PC-9 (cell line): ENCODE measurements at regions not wholly inside any gene's neighbourhood (a gene's known extent, or its start where the extent isn't known, plus 50 kb on each side); places are given as distances from the start of the nearest gene placed in this dataset.
"Not testable (repeated sequence)": the region's sequence is repeated elsewhere in the genome, so short reads cannot be mapped to it uniquely, and the experiment has no call there.

Experiments used
- BruUV-seq: library from RNA; stranded (reverse); fragments of 400-500 nt; replicated peaks from 2 replicates; lab custom pipeline; 2021; lab: Mats Ljungman, UMichigan
- CTCF ChIA-PET: fragments of 300-600 bp; sonication (Branson Sonifier 250); formaldehyde crosslinking; loops from one replicate; lab custom pipeline; 2022; ENCODE audit warnings: antibody characterized with exemption; lab: Charles Lee
- POLR2A ChIA-PET: fragments of 300-600 bp; sonication (Branson Sonifier 250); formaldehyde crosslinking; loops from one replicate; lab custom pipeline; 2022; ENCODE audit warnings: antibody characterized with exemption; ENCODE audit not compliant: unreplicated experiment; lab: Charles Lee
- DNase-seq, 2 experiments: peaks; one replicate each; pipeline versions ENCODE4 v3.0.0 to v3.0.0-alpha.2; 2015 to 2022; ENCODE audit warnings: mixed read lengths in 1 of 2
- H2AFZ ChIP-seq: fragments of 200-600 bp; sonication (generic); 2 replicates; pipeline ENCODE4 v1.8.1; 2017; ENCODE audit warnings: antibody characterized with exemption
- H3F3A ChIP-seq: fragments of 200-600 bp; sonication (generic); 2 replicates; pipeline ENCODE4 v1.8.1; 2017; ENCODE audit warnings: antibody characterized with exemption, mild to moderate bottlenecking, low read depth; ENCODE audit not compliant: insufficient read depth
- H3K27ac ChIP-seq: fragments of 200-600 bp; sonication (generic); 2 replicates; pipeline ENCODE4 v1.6.1; 2016; ENCODE audit warnings: mixed run types
- H3K27me3 ChIP-seq: fragments of 200-600 bp; sonication (generic); 2 replicates; pipeline ENCODE4 v1.6.1; 2016; ENCODE audit warnings: low read depth, mixed run types; ENCODE audit not compliant: insufficient read depth
- H3K36me3 ChIP-seq: fragments of 200-600 bp; sonication (generic); 2 replicates; pipeline ENCODE4 v1.6.1; 2016; ENCODE audit warnings: low read depth, mixed run types
- H3K4me1 ChIP-seq: fragments of 200-600 bp; sonication (generic); replicated peaks from 2 replicates; pipeline ENCODE4 v1.6.1; 2016; ENCODE audit warnings: mixed run types; ENCODE audit not compliant: insufficient read depth
- H3K4me2 ChIP-seq: fragments of 200-600 bp; sonication (generic); 2 replicates; pipeline ENCODE4 v1.6.1; 2017; ENCODE audit warnings: mixed run types
- H3K4me3 ChIP-seq: fragments of 200-600 bp; sonication (generic); 2 replicates; pipeline ENCODE4 v1.6.1; 2016; ENCODE audit warnings: mixed run types
- H3K79me2 ChIP-seq: fragments of 200-600 bp; sonication (generic); 2 replicates; pipeline ENCODE4 v1.6.1; 2017; ENCODE audit warnings: low read depth, mixed run types
- H3K9me2 ChIP-seq: fragments of 200-600 bp; sonication (generic); 2 replicates; pipeline ENCODE4 v1.8.1; 2017; ENCODE audit warnings: mild to moderate bottlenecking; ENCODE audit not compliant: insufficient read depth
- H3K9me3 ChIP-seq: fragments of 200-600 bp; sonication (generic); 2 replicates; pipeline ENCODE4 v1.8.1; 2016; ENCODE audit warnings: low read depth; ENCODE audit not compliant: insufficient read depth
- H4K20me1 ChIP-seq: fragments of 200-600 bp; sonication (generic); 2 replicates; pipeline ENCODE4 v1.8.1; 2017; ENCODE audit not compliant: insufficient read depth
- intact Hi-C: fragments of 100-400 bp; cut with micrococcal nuclease; formaldehyde crosslinking; loops from one replicate; pipeline ENCODE4 v1.10.0; 2022; ENCODE audit not compliant: unreplicated experiment

DNA sequence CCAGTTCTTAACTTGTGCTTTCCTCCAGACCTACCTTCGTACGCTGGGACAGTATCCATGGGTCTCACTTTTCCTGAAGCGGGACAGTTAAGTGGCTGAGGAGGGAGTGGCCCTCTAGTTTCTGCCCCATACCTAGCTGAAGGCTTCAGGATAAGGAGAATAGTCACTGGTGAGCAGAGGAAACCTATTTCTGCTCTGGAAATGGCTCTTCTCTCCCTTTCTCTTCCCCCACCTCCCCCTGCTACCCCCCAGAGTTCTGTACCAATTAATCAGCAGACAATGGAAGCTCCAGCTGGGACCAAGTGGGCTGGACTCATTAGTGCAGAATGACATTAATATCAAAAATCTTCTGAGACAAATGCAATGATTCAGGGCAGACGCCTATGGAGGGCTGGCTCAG lies 68.5 kb downstream of the PROP1 start:
- H3K36me3 ChIP-seq, BruUV-seq, H3K4me2 ChIP-seq, CTCF ChIA-PET, H3K27me3 ChIP-seq, H2AFZ ChIP-seq, POLR2A ChIA-PET, H3K27ac ChIP-seq, H3K4me1 ChIP-seq, intact Hi-C loops, H3K79me2 ChIP-seq, DNase-seq, H3K4me3 ChIP-seq, H3K9me3 ChIP-seq, H4K20me1 ChIP-seq, H3K9me2 ChIP-seq, H3F3A ChIP-seq: not testable (repeated sequence)

GRCh38 chr5:177924577-177924976 lies 71.5 kb downstream of the PROP1 start:
- intact Hi-C loops, H3K36me3 ChIP-seq, DNase-seq, H3K79me2 ChIP-seq, H3K4me3 ChIP-seq, H3K27ac ChIP-seq, H3K4me2 ChIP-seq, H3K9me2 ChIP-seq, H2AFZ ChIP-seq, H3F3A ChIP-seq, H3K27me3 ChIP-seq, H3K9me3 ChIP-seq, BruUV-seq, H3K4me1 ChIP-seq, H4K20me1 ChIP-seq, POLR2A ChIA-PET, CTCF ChIA-PET: not testable (repeated sequence)

DNA sequence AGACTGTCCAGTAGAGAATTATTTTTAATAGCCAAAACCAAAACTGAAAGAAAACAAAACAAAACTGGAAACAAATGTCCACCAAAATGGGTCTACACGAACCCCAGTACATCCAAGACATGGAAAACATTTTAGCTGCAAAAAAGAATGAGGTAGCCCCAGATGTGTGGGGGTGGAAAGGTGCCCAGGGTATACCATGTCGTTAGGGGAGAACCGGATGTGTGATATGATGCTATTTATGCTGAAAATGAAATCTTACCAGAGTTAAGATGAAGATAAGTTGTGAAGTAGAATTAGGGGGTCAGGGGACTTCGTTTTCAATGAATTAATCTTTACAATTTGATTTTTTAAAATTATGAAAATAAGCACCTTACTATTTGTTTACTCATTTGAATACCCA lies 72.2 kb downstream of the PROP1 start:
- intact Hi-C loops, POLR2A ChIA-PET, BruUV-seq: not testable (repeated sequence)

DNA sequence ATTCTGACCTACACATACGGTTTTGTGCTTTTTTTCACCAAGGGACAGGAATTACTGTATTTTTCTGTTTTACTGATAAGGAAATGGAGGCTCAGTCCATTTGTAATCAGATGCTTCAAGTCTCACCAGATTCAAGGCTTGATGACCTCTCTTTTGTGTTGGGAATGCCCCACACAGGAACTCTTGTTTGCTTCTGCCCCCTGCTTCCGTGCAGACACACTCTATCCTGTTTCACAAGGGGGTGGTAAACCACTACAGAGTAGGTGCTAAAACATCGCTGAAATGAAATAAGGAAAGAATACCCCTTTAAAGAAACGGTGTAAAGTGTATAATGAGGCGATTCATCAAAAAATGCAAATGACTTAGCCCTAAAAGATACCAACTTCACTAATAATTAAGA lies 72.9 kb downstream of the PROP1 start:
- POLR2A ChIA-PET, H3K27ac ChIP-seq, H2AFZ ChIP-seq, DNase-seq, H4K20me1 ChIP-seq, intact Hi-C loops, H3K9me2 ChIP-seq, H3K79me2 ChIP-seq, H3K4me2 ChIP-seq, H3K9me3 ChIP-seq, H3K36me3 ChIP-seq, BruUV-seq, H3F3A ChIP-seq, H3K4me1 ChIP-seq, H3K27me3 ChIP-seq, H3K4me3 ChIP-seq: not testable (repeated sequence)
- CTCF ChIA-PET, result interaction anchor here (0.5 kb wide), 1 partner anchor 326 kb away, joined by 7 read pairs; no protein-coding TSS in a partner anchor

More for the DNA sequence above, 72.2 kb downstream of the PROP1 start:
- H3K4me3 ChIP-seq, H3K27ac ChIP-seq, H3F3A ChIP-seq, H3K9me2 ChIP-seq, CTCF ChIA-PET, H3K79me2 ChIP-seq, H4K20me1 ChIP-seq, H3K4me2 ChIP-seq, DNase-seq, H3K36me3 ChIP-seq, H3K27me3 ChIP-seq, H3K9me3 ChIP-seq, H3K4me1 ChIP-seq, H2AFZ ChIP-seq: not testable (repeated sequence)

GRCh38 chr5:177909261-177909660 lies 86.8 kb downstream of the PROP1 start:
- POLR2A ChIA-PET, H3K9me2 ChIP-seq, intact Hi-C loops, H3K4me2 ChIP-seq, H3K4me3 ChIP-seq, H3K4me1 ChIP-seq, H3K27me3 ChIP-seq, H4K20me1 ChIP-seq, H3K36me3 ChIP-seq, H2AFZ ChIP-seq, DNase-seq, H3K79me2 ChIP-seq, H3K9me3 ChIP-seq, BruUV-seq, CTCF ChIA-PET, H3K27ac ChIP-seq, H3F3A ChIP-seq: not testable (repeated sequence)

DNA sequence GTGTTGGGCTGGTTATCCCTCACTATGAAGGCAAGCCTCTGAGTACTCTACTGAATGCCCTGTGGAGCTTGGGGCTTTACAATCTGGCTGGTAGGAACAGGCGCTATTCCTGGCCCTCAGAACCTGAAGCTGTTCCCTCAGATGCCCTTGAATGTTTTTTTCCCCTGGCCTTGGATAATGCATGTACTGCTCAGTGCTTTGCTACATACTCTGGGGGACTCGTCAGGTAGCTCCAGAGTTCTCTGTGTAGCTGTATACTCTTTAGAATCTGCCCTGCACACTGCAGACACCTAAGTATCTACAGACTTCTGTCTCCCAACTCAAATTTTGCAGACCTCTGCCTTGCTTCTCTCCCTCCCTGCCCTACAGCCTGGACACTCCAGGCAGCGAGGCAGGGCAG lies 93.2 kb downstream of the PROP1 start:
- H3K27me3 ChIP-seq, intact Hi-C loops, H2AFZ ChIP-seq, CTCF ChIA-PET, H3K9me3 ChIP-seq, H3F3A ChIP-seq, H3K4me3 ChIP-seq, H3K4me2 ChIP-seq, H3K27ac ChIP-seq, H3K79me2 ChIP-seq, H3K4me1 ChIP-seq, H3K9me2 ChIP-seq, DNase-seq, H4K20me1 ChIP-seq, H3K36me3 ChIP-seq, BruUV-seq, POLR2A ChIA-PET: not testable (repeated sequence)

DNA sequence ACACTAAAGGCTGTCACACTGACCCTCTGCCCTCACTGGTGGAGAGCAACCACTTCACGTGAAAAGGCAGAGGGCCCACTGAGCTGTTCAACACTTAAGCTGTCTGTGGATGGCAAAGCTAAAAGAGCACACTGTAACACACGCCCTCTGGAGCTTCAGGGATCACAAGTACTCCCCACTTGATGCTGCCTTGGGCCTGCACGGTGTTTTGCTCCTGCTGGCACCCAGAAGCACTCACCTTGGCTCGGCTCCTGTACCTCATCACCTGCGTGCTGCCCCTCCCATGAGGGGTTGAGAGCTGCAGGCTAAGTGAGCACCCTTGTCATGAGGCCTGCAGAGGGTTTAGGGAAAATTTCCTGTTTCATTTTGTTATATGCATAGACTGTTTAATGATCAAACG lies 96.0 kb downstream of the PROP1 start:
- H3F3A ChIP-seq, H3K36me3 ChIP-seq, H3K27me3 ChIP-seq, H3K9me3 ChIP-seq, CTCF ChIA-PET, H4K20me1 ChIP-seq, BruUV-seq, H3K4me3 ChIP-seq, H3K4me1 ChIP-seq, DNase-seq, H3K79me2 ChIP-seq, H2AFZ ChIP-seq, H3K9me2 ChIP-seq, H3K4me2 ChIP-seq, POLR2A ChIA-PET, H3K27ac ChIP-seq, intact Hi-C loops: not testable (repeated sequence)
